Adrenal gland (tissue), 5 donors: ENCODE measurements at regions not wholly inside any gene's neighbourhood (a gene's known extent, or its start where the extent isn't known, plus 50 kb on each side); places are given as distances from the start of the nearest gene placed in this dataset.

ENCODE experiments used
- CTCF ChIP-seq, 6 experiments: fragments of 450-650 bp in 4 of 6; fragments of 200-600 bp in 2 of 6; sonication (generic) in 1 of 6; IDR thresholded peaks; 1 replicate in 5 of 6; 2 replicates in 1 of 6; pipeline versions ENCODE4 v1.5.1 to v1.8.0; 2016 to 2021; ENCODE audit warnings: antibody characterized with exemption in 6 of 6, mild to moderate bottlenecking in 2 of 6, moderate library complexity in 1 of 6
- POLR2A ChIP-seq, 2 donors: fragments of 450-650 bp; IDR thresholded peaks; one replicate each; pipeline ENCODE4 v1.6.1; 2017; ENCODE audit warnings: antibody characterized with exemption in 2 of 2, mild to moderate bottlenecking in 2 of 2, moderate library complexity in 1 of 2
- donor health status: DM: no; HTN: no; CAD: no.

- TF ChIP-seq POLR2A (IDR thresholded peaks at IDR 0.05) (no peak), CTCF (IDR thresholded peaks at IDR 0.05) (peak; percentile 22 to 48 (median 39))
Observed at GRCh38 chr6:150741633-150742200, 123.8 kb upstream of the MTHFD1L start.
